ENCODE measurements at regions not wholly inside any gene's neighbourhood (a gene's known extent, or its start where the extent isn't known, plus 50 kb on each side); places are given as distances from the start of the nearest gene placed in this dataset.
A peak's percentile ranks its signal among the peaks of the same experiment; 100 is the strongest.
"Not testable (repeated sequence)": the region's sequence is repeated elsewhere in the genome, so short reads cannot be mapped to it uniquely, and the experiment has no call there.

- H3K27me3 ChIP-seq (replicated peaks; ENCODE audit: control insufficient read depth, insufficient read depth, low read length), result no peaks in the 10 kb centered on the region; the same call in 1 of the 2 replicates
- TF ChIP-seq CTCF (IDR thresholded peaks at IDR 0.05; ENCODE audit: insufficient read depth, low read length, poor library complexity, severe bottlenecking), result no peak
- no peaks in the 10 kb centered on the region for H3K36me3 ChIP-seq (ENCODE audit: control insufficient read depth, insufficient read depth, low read length)
- DNase-seq (ENCODE audit: extremely low read depth, insufficient read length), result peak; percentile 3
- no peak overlapping the region for H3K4me3 ChIP-seq (replicated peaks; ENCODE audit: low read depth, low read length)
These were observed 427.5 kb upstream of the KLHL29 start for GRCh38 chr2:22957446-22957845.

GRCh38 chr2:22958308-22958707 is 426.7 kb upstream of the KLHL29 start:
- H3K27me3 ChIP-seq (replicated peaks; ENCODE audit: control insufficient read depth, insufficient read depth, low read length), result no peaks in the 10 kb centered on the region; the same call in 1 of the 2 replicates
- no peak overlapping the region for H3K4me3 ChIP-seq (replicated peaks; ENCODE audit: low read depth, low read length)
- DNase-seq (ENCODE audit: extremely low read depth, insufficient read length), result no peak
- H3K36me3 ChIP-seq (ENCODE audit: control insufficient read depth, insufficient read depth, low read length), result no peaks in the 10 kb centered on the region
- TF ChIP-seq CTCF (IDR thresholded peaks at IDR 0.05; ENCODE audit: insufficient read depth, low read length, poor library complexity, severe bottlenecking), result no peak

GRCh38 chr2:22967756-22968155 is 417.2 kb upstream of the KLHL29 start:
- no peak for TF ChIP-seq CTCF (IDR thresholded peaks at IDR 0.05; ENCODE audit: insufficient read depth, low read length, poor library complexity, severe bottlenecking)
- H3K4me3 ChIP-seq (replicated peaks; ENCODE audit: low read depth, low read length), result no peak overlapping the region
- no peaks in the 10 kb centered on the region for H3K36me3 ChIP-seq (ENCODE audit: control insufficient read depth, insufficient read depth, low read length)
- DNase-seq (ENCODE audit: extremely low read depth, insufficient read length), result no peak
- H3K27me3 ChIP-seq (replicated peaks; ENCODE audit: control insufficient read depth, insufficient read depth, low read length), result no peaks in the 10 kb centered on the region

GRCh38 chr2:22970284-22970975 is 414.5 kb upstream of the KLHL29 start:
- DNase-seq (ENCODE audit: extremely low read depth, insufficient read length), result no peak
- Histone ChIP-seq H3K36me3 (ENCODE audit: control insufficient read depth, insufficient read depth, low read length) (no peaks in the 10 kb centered on the region), H3K4me3 (replicated peaks; ENCODE audit: low read depth, low read length) (no peak overlapping the region), H3K27me3 (replicated peaks; ENCODE audit: control insufficient read depth, insufficient read depth, low read length) (no peaks in the 10 kb centered on the region)
- TF ChIP-seq CTCF (IDR thresholded peaks at IDR 0.05; ENCODE audit: insufficient read depth, low read length, poor library complexity, severe bottlenecking), result no peak

DNA sequence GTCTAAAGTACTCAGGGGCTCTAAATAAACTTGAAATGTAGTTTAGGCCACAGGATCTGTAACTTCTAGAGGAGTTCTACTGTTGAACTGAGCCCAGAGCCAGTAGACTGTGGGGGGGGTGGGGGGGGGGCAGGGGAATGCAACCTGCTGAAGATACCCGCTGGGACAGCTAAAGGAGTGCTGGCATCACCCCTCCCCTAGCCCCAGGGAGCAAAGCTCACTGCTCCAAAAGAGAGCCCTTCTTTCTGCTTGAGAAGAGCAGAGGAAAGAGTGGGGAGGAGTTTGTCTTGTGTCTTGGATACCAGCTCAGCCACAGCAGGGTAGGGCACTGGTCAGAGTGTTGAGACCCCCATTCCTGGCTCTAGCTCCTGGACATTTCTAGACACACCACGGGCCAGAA is 414.0 kb upstream of the KLHL29 start:
- no peak for TF ChIP-seq CTCF (IDR thresholded peaks at IDR 0.05; ENCODE audit: insufficient read depth, low read length, poor library complexity, severe bottlenecking)
- Histone ChIP-seq H3K36me3 (ENCODE audit: control insufficient read depth, insufficient read depth, low read length) (no peaks in the 10 kb centered on the region), H3K4me3 (replicated peaks; ENCODE audit: low read depth, low read length) (no peak overlapping the region), H3K27me3 (replicated peaks; ENCODE audit: control insufficient read depth, insufficient read depth, low read length) (no peaks in the 10 kb centered on the region)
- DNase-seq (ENCODE audit: extremely low read depth, insufficient read length), result no peak

GRCh38 chr2:22981785-22982184 is 403.2 kb upstream of the KLHL29 start:
- DNase-seq (ENCODE audit: extremely low read depth, insufficient read length), result no peak

DNA sequence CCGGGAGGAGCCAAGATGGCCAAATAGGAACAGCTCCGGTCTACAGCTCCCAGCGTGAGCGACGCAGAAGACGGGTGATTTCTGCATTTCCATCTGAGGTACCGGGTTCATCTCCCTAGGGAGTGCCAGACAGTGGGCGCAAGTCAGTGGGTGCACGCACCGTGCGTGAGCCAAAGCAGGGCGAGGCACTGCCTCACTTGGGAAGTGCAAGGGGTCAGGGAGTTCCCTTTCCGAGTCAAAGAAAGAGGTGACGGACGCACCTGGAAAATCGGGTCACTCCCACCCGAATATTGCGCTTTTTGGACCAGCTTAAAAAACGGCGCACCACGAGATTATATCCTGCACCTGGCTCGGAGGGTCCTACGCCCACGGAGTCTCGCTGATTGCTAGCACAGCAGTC is 400.8 kb upstream of the KLHL29 start:
- not testable (repeated sequence) for H3K4me3 ChIP-seq (replicated peaks; ENCODE audit: low read depth, low read length); DNase-seq (ENCODE audit: extremely low read depth, insufficient read length); H3K27me3 ChIP-seq (replicated peaks; ENCODE audit: control insufficient read depth, insufficient read depth, low read length); H3K36me3 ChIP-seq (ENCODE audit: control insufficient read depth, insufficient read depth, low read length)

More at GRCh38 chr2:22981785-22982184, 403.2 kb upstream of the KLHL29 start:
- TF ChIP-seq CTCF (IDR thresholded peaks at IDR 0.05; ENCODE audit: insufficient read depth, low read length, poor library complexity, severe bottlenecking), result no peak
- H3K4me3 ChIP-seq (replicated peaks; ENCODE audit: low read depth, low read length), result no peak overlapping the region
- no peaks in the 10 kb centered on the region for H3K27me3 ChIP-seq (replicated peaks; ENCODE audit: control insufficient read depth, insufficient read depth, low read length)
- no peaks in the 10 kb centered on the region for H3K36me3 ChIP-seq (ENCODE audit: control insufficient read depth, insufficient read depth, low read length)
